ENCODE measurements at regions not wholly inside any gene's neighbourhood (a gene's known extent, or its start where the extent isn't known, plus 50 kb on each side); places are given as distances from the start of the nearest gene placed in this dataset.

DNA sequence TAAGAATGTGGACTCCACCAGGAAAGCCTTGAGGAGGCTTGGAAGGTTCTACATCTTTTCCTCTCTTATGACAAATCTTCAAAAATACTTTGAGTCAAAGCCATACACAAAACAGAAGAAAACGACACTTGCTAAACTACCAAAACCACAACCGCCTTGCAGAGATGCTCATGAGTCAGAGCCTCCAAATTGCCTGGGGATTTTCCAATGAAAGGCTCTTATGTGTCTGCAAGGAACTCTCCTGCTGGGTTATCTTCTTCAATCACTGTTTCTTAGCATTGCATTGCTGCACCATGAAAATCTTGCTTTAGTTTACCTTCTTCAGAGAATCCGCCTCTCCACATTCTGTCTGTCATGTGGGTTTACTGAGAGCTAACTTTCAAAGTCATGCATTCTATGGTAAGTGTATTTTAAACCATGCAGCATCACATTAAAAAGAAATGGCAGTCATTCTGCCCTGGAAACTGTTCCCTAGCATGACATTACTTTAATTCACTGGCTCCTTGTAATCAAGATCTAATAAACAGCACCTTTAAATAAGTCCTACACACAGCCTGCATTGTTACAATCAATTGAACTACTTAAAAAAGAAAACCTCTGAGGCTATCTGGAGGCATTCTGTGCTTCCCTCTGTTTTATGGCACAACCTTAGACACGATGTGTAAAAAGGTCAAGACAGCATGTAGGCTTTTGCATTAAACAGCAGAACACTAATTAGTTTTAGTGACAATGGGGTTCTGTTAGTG lies 210.0 kb upstream of the FOXD3 start (continued):
- TF ChIP-seq, protein P1, sequence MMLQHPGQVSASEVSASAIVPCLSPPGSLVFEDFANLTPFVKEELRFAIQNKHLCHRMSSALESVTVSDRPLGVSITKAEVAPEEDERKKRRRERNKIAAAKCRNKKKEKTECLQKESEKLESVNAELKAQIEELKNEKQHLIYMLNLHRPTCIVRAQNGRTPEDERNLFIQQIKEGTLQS (IDR thresholded peaks at IDR 0.05): no peak
- no peak for TF ChIP-seq JUND (IDR thresholded peaks at IDR 0.05)
- no peak for TF ChIP-seq EZH2 (IDR thresholded peaks at IDR 0.05)
- no peak for TF ChIP-seq POLR2A (IDR thresholded peaks at IDR 0.05; ENCODE audit: borderline replicate concordance, extremely low read depth, insufficient read depth, insufficient read length)
- TF ChIP-seq ZFX (IDR thresholded peaks at IDR 0.05): no peak
- no peak for TF ChIP-seq ZNF274 (IDR thresholded peaks at IDR 0.05; ENCODE audit: low read depth, low read length)
- no peak for TF ChIP-seq EZH2phosphoT487 (IDR thresholded peaks at IDR 0.05; ENCODE audit: borderline replicate concordance)

DNA sequence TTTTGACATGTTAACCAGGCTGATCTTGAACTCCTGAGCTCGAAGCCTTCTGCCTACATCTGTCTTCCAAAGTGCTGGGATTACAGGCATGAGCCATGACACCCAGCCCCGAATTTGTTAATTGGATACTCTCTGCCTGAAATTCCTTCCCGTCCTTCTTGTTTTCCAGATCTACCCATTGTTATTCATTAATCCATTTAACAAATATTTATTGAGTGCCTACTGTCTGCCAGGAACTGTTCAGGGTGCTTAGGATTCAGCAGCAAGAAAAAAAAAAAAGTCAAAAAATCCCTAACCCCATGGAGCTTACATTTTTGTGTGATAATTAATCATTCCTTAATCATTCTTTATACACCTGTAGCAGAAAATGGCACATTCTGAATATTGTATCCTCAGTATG lies 206.8 kb upstream of the FOXD3 start:
- no peak overlapping the region for H3K9ac ChIP-seq (ENCODE audit: low read length)
- H3K36me3 ChIP-seq (ENCODE audit: control insufficient read depth in 1 of 2, insufficient read depth in 2 of 2, low read length in 2 of 2): no peaks in the 10 kb centered on the region
- no peak for DNase-seq (ENCODE audit: low read depth, low spot score)
- no peak overlapping the region for H3K27ac ChIP-seq (ENCODE audit: low read depth, low read length)
- intact Hi-C loops (cut with micrococcal nuclease): no loop called here
- H3K9me2 ChIP-seq (ENCODE audit: insufficient read depth): no peaks in the 10 kb centered on the region
- TF ChIP-seq CEBPB (IDR thresholded peaks at IDR 0.05; ENCODE audit: low read depth): no peak
- no peak for TF ChIP-seq ZNF274 (IDR thresholded peaks at IDR 0.05; ENCODE audit: low read depth, low read length)
- no peak for TF ChIP-seq EGR1 (IDR thresholded peaks at IDR 0.05; ENCODE audit: low read depth)
- TF ChIP-seq EZH2 (IDR thresholded peaks at IDR 0.05): no peak
- no peak for ATAC-seq
- H3K27me3 ChIP-seq (ENCODE audit: insufficient read depth, low read length): peaks cover 86% of the 10 kb centered on the region
- no peaks in the 10 kb centered on the region for H3K79me2 ChIP-seq (ENCODE audit: insufficient read depth, low read length)
- RAD21 ChIA-PET (ENCODE audit: low non-redundant PET in 1 of 2, low total read pairs in 2 of 2, uncharacterized antibody in 2 of 2, unreplicated experiment in 2 of 2): no interaction called here
- no peaks in the 10 kb centered on the region; the same call in 1 of the 2 replicates for H4K20me1 ChIP-seq (ENCODE audit: insufficient read depth)
- no peaks in the 10 kb centered on the region for H3K9me3 ChIP-seq (ENCODE audit: control insufficient read depth in 1 of 2, insufficient read depth in 1 of 2, low read depth in 1 of 2, low read length in 2 of 2)
- no peaks in the 10 kb centered on the region for H3K4me1 ChIP-seq (ENCODE audit: control insufficient read depth in 1 of 2, insufficient read depth in 2 of 2, low read length in 2 of 2)
- CTCF ChIA-PET: no interaction called here
- no peak overlapping the region for H2AFZ ChIP-seq (ENCODE audit: low read depth, low read length, poor library complexity, severe bottlenecking)
- no peak overlapping the region for H3K4me3 ChIP-seq (replicated peaks in 1 of 2; ENCODE audit: low read depth in 1 of 2, low read length in 2 of 2)
- POLR2A ChIA-PET: no interaction called here
- H3K4me2 ChIP-seq (ENCODE audit: low read length): no peak overlapping the region
- no TSS peak for BruUV-seq (replicated peaks)

DNA sequence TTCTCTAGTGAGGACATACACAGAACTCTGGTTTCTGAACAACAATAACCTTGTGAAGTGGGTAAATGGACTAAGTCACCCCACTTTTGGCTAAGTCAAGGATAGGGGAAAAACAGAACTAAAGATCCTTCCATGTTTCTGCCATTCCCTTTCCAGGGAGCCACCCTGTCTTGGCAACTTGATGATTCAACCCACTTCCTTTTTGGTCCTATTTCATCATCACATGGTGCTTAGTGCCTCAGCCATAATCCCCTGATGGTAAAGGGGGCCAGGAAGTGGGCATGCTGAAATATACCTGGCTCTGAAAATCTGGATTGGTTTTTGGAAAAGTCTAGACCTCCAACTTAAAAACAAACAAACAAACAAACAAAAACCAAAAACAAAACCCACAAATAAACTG lies 206.4 kb upstream of the FOXD3 start:
- H3K9me2 ChIP-seq (ENCODE audit: insufficient read depth): no peaks in the 10 kb centered on the region
- no peaks in the 10 kb centered on the region for H3K9me3 ChIP-seq (ENCODE audit: control insufficient read depth in 1 of 2, insufficient read depth in 1 of 2, low read depth in 1 of 2, low read length in 2 of 2)
- no peaks in the 10 kb centered on the region for H3K79me2 ChIP-seq (ENCODE audit: insufficient read depth, low read length)
- ATAC-seq (no peak), DNase-seq (ENCODE audit: low read depth, low spot score) (no peak)
- no peaks in the 10 kb centered on the region for H3K36me3 ChIP-seq (ENCODE audit: control insufficient read depth in 1 of 2, insufficient read depth in 2 of 2, low read length in 2 of 2)
- ChIA-PET CTCF (no interaction called here), POLR2A (no interaction called here), RAD21 (ENCODE audit: low non-redundant PET in 1 of 2, low total read pairs in 2 of 2, uncharacterized antibody in 2 of 2, unreplicated experiment in 2 of 2) (no interaction called here)
- intact Hi-C loops (cut with micrococcal nuclease): no loop called here
- no peak overlapping the region for H3K27ac ChIP-seq (ENCODE audit: low read depth, low read length)
- BruUV-seq (replicated peaks): no TSS peak
- no peak overlapping the region for H3K4me2 ChIP-seq (ENCODE audit: low read length)
- H4K20me1 ChIP-seq (ENCODE audit: insufficient read depth): no peaks in the 10 kb centered on the region; the same call in 1 of the 2 replicates
- H3K9ac ChIP-seq (ENCODE audit: low read length): no peak overlapping the region
- H3K27me3 ChIP-seq (ENCODE audit: insufficient read depth, low read length): peaks cover 81% of the 10 kb centered on the region
- no peaks in the 10 kb centered on the region for H3K4me1 ChIP-seq (ENCODE audit: control insufficient read depth in 1 of 2, insufficient read depth in 2 of 2, low read length in 2 of 2)
- no peak overlapping the region for H2AFZ ChIP-seq (ENCODE audit: low read depth, low read length, poor library complexity, severe bottlenecking)
- H3K4me3 ChIP-seq (replicated peaks in 1 of 2; ENCODE audit: low read depth in 1 of 2, low read length in 2 of 2): no peak overlapping the region
- TF ChIP-seq FOSL1 (IDR thresholded peaks at IDR 0.05; ENCODE audit: low read depth): no peak
- TF ChIP-seq SP1 (IDR thresholded peaks at IDR 0.05; ENCODE audit: low read depth): no peak
- TF ChIP-seq, protein P2, sequence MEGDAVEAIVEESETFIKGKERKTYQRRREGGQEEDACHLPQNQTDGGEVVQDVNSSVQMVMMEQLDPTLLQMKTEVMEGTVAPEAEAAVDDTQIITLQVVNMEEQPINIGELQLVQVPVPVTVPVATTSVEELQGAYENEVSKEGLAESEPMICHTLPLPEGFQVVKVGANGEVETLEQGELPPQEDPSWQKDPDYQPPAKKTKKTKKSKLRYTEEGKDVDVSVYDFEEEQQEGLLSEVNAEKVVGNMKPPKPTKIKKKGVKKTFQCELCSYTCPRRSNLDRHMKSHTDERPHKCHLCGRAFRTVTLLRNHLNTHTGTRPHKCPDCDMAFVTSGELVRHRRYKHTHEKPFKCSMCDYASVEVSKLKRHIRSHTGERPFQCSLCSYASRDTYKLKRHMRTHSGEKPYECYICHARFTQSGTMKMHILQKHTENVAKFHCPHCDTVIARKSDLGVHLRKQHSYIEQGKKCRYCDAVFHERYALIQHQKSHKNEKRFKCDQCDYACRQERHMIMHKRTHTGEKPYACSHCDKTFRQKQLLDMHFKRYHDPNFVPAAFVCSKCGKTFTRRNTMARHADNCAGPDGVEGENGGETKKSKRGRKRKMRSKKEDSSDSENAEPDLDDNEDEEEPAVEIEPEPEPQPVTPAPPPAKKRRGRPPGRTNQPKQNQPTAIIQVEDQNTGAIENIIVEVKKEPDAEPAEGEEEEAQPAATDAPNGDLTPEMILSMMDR (IDR thresholded peaks at IDR 0.05 in 2 of 3, conservative IDR thresholded peaks at IDR 0.05 in 1 of 3; ENCODE audit: borderline replicate concordance in 1 of 3, insufficient read depth in 1 of 3, low read depth in 2 of 3, low read length in 2 of 3): no peak
- TF ChIP-seq POLR2A (IDR thresholded peaks at IDR 0.05; ENCODE audit: borderline replicate concordance, extremely low read depth, insufficient read depth, insufficient read length): no peak
- TF ChIP-seq YY1 (IDR thresholded peaks at IDR 0.05; ENCODE audit: extremely low read depth, insufficient replicate concordance, low read depth, low read length): no peak
- TF ChIP-seq EZH2phosphoT487 (IDR thresholded peaks at IDR 0.05; ENCODE audit: borderline replicate concordance): no peak
- TF ChIP-seq SRF (IDR thresholded peaks at IDR 0.05; ENCODE audit: low read depth): no peak
- TF ChIP-seq, protein P3, sequence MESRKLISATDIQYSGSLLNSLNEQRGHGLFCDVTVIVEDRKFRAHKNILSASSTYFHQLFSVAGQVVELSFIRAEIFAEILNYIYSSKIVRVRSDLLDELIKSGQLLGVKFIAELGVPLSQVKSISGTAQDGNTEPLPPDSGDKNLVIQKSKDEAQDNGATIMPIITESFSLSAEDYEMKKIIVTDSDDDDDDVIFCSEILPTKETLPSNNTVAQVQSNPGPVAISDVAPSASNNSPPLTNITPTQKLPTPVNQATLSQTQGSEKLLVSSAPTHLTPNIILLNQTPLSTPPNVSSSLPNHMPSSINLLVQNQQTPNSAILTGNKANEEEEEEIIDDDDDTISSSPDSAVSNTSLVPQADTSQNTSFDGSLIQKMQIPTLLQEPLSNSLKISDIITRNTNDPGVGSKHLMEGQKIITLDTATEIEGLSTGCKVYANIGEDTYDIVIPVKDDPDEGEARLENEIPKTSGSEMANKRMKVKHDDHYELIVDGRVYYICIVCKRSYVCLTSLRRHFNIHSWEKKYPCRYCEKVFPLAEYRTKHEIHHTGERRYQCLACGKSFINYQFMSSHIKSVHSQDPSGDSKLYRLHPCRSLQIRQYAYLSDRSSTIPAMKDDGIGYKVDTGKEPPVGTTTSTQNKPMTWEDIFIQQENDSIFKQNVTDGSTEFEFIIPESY (IDR thresholded peaks at IDR 0.05; ENCODE audit: extremely low read depth, insufficient replicate concordance, low read length): no peak
